HG03025 (cell line): ENCODE measurements at regions not wholly inside any gene's neighbourhood (a gene's known extent, or its start where the extent isn't known, plus 50 kb on each side); places are given as distances from the start of the nearest gene placed in this dataset.

Experiments
- ATAC-seq: cut with Tn5 transposase; IDR thresholded peaks from one replicate; pipeline ENCODE4 v1.9.1; 2021; ENCODE audit warnings: mild to moderate bottlenecking, moderate library complexity; ENCODE audit not compliant: unreplicated experiment, low FRiP score

DNA sequence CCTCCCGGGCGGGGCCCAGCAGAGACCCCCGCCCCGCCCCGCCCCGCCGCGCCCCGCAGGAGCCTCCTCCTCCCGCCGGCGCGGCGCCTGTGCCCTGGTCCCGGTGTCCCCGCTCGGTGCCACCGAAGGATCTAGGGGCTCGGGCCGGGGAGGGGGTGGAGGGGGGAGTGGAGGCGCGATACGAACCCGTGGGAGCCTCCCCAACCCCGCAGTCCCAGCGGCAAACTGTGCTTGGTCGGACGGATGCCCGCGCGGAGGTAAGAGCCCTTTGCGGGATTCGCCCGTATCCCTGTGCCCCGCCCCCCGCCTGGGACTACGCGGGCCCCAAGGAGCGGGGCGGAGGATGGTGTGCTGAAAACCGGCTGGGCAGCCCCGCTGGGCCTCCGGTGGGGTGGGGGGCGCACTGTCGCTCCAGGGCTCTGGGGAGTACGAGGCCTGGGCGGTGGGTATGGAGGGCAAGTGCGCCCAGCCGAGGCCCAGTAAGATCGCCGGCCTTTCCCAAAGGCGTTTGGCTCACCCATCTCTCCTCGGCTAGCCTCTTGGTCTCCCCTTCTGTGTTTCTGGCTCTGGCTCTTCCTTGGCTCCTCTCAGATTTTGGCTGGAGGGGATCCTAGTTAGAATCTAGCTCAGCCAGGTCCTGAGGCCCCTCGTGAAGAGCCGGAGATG lies 65.6 kb upstream of the POLG start:
- ATAC-seq: no peak

DNA sequence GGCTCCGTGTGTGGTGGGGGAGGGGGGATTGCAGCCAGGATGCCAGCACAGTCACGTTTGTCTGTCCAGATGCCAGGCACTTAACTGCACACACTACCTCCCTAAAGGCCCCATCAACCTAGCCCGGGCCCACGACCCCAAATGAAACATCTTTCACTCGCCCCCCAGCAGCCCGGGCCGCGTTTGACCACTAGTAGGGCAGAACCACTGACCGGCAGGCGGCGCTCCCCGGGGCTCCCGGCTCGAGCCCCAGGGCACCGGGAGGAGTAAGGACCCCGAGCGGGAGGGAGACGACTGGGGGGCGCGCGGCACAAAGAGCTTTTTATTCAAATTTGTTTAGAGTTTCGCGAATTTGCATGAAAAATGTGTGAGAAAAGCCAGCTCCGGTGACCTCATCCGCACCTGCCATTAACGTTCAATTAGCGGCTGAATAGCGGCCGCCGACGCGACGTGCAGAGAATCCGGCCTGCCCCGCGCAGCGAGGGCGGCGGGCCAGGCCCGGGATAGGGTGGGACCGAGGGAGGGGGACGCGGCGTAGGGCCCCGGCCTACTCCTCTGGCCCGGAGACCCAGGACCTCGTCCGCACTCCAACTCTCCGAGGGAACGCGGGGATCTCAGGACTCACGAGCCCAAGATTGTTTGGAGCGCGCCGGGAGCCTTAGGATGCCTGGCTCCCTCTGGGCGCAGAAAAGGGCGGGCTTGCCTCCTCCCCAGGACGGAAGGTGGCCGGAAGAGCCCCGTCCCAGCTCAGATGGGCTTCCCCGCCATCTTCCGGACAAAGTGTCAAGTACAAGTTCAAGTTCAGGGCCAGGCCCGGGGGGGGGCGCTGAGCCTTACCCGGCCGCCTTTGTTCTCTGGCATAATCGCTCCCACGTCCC lies 64.9 kb upstream of the POLG start:
- no peak for ATAC-seq

DNA sequence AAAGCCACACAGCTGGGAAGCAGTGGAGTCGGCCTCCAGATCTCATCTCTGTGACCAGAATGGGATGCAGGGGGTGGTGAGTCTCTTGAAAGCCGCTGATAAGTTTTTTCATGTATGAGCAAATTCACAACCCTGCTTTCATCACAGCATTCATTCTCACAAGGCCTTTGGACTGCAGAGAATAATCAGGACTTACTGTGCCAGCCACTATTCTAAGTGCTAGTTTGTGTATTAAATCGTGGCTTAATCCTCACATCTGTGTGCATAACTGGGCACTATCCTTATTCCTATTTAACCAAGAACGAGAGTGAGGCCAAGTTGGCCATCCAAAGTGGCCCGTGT lies 64.2 kb upstream of the POLG start:
- ATAC-seq: no peak

DNA sequence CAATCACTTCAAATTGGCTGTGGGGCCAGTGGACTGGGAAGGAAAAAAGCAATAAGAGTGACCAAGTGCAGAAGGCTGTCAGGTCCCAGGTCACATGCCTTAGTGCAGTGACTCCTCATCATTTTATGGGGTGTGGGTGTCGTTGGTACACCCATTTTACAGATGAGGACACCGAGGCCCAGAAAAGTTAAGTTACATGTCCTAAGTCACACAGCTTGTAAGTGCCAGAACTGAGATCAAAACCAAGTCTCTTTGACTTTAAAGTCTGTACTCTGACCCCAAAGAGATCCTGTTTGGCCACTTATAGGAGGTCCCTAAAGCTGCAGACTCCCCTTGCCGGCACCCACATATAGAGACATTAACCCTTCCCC lies 63.0 kb upstream of the POLG start:
- ATAC-seq: no peak

DNA sequence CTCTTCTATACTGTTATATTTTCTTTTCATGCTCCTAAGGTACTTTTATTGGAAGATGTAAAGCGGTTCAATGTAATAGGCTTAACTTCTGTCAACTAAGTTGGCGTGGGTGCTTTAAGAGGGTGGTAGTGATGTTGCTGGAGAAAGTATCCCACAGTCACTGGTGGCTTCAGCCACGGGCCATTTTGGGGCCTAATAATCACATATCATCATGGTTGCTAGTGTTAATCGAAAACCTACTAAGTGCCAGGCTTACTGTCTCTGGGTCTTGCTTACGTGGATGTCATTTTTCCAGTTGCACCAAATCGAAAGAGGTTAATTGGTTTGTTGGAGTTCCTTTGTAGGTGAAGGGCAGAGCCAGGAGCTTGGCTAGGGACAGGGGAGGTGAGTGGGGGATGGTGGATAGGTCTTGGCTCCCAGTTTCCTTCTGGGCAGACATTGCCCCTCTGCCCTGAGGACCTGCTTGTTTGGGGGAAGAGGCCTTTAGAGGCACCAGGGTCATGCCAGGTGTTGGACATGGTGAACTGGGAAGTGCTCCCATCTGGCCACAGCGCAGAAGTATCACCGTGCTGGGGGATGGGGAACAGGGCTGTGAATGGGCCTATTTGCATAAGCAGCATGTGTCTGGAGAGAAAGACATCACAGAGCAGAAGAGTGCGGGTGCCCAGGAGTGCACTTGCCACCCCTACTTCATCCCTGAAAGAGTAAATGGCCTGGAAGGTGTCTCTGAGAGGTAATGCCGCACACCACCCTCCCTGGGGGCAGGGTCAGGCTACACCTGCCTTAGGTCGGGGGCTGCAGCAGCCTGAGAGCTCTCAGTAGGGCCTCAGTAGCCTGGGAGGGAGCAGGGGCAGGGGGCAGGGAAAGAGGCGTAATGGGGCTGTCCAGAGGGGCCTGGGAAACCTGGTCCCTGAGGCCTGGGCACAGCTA lies 62.4 kb upstream of the POLG start:
- ATAC-seq: no peak

DNA sequence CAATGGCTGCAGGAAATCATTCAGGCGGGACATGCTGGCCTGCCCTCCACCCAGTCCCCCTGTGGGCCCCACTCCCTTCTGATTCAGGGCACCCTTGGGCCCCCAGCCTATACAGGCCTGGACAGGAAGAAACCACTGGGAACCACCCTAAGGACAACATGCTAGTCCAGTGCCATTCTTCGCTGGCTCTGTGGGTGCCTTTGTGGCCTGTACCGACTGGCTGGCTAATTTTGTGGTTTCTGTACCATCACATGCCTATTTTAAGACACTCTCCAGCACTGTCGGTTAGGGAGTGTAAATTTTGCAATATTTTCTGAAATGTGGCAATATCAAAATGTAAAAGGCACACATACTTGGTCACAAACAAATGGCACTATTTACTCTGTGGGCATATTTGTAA lies 61.4 kb upstream of the POLG start:
- ATAC-seq: no peak

DNA sequence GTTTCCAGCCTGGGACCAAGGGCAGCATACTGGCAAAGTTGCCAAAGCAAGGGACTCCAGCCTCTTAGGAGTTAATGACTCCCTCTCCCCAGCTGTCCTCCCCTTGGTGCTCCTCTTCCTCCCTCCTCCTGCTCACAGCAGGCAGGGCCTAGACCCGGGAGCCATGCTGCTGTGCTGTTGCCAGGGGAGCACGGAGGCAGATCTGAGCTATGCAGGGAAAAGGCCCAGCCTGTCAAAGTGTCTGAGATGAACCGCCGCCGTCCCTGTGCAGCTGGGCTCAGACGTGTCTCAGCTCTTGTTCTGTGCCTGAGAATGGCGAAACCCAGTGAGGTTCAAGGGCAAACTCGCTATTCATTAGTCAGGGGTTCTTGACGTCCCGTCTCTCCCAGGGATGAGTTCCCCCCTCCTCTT lies 60.8 kb upstream of the POLG start:
- ATAC-seq: no peak

DNA sequence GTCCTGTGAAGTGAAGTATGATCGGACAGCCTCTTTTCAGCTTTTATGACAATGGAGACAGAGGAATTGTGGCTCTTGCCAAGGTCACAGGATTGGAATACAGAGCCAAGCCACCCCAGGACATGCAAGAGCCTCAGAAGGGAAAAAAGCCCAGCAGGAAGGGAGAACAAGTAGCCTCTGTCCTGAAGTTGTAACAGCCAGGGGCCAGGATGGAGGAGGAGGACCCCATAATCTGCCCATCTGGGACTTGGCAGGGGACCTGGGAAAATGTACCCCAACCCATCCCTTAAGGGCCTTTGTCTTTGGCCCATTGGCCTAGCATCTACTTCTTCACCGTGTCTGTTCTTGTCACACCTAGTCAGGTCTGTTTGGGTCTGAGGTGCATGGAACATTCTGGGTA lies 60.4 kb upstream of the POLG start:
- ATAC-seq: no peak

DNA sequence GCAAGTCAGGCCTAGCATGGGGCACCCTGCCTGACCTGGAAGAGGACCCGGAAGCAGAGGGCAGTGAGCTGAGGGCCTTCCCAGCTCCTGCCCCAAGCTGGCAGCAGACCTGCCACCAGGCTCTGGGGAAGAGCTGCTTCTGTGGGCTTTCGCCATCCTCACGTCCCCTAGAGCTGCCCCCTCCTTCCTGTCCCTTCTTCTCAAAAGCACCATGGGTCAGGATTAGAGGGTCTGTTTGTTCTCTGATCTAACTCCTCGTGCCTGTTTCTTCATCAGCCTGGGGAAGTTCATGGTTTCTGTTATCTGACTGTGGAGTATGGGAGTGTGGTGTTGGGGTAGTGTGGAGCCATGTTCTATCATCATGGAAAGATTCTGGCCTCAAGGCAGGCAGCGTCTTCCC lies 58.4 kb upstream of the POLG start:
- ATAC-seq: no peak

DNA sequence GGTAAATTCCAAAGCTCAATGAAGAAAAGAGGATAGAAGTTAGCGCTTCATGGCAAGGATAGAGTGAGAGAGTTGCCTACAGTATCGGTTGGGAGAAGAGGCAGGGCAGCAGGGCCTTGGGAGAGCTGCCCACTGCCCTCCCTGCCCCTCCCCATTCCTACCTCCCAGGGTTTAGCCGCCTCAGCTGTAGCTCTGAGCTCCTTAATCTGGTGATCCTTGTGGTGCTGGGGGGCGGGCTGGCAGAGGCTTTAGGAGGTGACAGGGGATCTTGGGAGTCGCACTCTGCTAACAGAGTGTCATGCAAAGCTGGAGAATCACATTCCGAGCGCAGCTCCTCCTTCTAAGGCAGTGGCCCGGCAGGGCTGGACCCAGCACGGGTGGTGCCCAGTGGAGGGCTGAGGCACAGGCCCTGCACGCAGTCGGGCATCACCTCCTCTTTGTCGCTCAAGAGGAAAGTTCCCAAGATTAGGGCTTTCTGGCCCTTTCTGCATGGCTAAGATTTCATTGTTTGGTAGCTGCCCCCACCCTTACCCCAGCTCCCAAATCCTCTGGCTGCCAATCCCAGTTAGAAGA lies 57.1 kb upstream of the POLG start:
- ATAC-seq: no peak

DNA sequence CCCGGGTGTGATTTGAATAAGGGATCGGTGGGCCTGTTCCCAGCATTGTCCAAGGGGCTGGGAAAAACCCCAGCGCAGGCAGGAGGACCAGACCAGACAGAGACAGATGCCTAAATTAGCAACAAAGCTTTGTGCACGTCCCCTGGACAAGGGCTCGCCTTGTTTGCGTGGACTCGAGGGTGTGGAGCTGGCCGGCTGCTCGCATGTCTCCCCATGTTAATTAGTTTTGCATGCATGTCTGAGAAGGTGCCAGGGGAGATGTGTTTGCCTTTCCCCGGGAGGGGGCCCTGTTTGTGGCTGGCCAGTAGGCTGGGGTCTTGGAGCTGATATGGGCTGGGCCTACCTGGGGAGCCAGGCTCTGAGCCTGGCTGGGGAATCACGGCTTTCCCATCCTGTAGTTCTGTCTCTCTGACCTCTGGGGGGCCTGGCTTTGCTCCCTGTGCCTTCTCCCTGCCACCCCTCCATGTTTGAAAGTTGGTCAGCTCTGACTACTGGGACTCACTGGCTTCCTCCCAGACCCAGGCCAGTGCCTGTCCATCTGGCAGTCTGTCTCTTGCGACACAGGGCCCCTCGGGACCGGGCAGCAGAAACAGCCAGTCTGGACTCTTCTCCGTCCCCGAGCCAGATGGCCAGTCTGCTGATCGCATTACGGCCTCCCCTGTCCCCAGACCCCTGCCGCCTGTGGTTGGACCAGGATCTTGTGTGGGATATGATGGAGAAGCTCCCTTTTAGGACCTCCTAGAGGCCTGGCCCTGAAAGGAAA lies 55.4 kb upstream of the POLG start:
- ATAC-seq: no peak

DNA sequence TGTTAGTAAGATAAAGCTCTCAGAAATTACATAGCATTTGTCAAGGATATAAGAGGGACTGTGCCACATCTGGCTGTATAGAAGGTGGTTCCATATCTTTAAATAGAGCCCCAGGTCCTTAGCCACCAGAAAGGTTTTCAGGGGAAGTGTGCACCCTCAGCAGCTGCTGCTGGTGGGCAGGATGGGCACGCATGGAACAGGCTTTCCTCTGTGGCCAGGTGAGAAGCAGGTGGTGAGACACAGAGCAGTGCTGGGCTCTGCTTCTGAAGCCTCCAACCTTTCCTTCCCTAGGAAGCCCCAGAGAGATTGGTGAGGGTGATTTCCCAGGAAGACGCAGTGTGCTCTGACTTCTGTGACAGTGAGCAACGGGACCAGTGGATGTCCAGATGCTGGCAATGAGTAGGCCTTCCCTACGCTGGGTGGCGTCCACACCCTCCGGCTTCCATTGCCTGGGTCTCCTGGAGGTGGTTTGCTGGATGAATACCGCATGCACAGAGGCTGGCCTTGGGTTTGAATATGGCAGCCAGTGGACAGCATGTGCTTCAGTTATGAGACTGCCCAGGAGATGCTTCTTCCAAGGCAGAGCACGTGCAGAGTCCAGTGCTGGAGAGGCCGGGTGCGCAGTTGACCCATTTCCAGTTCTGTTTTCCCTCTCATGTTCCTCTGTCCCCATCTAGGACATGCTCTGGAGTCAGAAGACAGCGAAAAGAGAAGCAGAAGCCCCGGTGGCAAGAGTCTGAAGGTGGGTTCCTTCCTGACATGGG lies 52.7 kb upstream of the POLG start:
- no peak for ATAC-seq

DNA sequence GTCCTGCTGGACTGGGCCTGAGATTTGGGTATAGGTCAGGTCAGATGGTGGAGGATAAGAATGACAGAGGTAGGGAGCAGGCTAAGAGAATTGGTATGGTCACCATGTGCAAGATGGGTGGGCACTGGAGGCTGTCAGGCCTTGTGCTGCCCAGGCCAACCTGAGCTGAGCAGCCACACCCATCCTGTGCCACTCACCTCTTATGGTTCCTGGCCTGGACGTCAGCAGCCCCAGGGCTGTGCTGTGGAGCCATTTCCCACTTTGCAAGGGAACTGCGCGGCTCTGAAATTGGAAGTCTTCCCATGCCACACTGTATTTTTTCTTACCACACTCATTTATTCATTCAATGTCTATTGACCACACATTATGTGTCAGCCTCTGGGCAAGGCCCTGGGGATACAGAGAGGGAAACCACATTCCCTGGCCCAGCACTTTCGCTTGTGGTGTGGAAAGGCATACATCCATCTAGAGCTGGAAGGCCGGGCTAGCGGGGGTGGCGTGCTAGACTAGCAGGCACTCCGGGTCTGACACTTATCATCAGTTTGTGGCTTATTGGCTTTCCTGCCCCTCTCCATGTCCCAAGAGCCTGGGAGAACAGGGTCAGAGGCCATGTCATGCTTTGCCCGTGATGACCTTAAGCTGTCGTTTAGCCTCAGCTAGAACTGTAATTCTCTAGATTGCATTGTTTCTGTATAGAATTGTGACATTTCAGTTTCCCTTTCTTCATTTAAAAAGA lies 51.1 kb upstream of the POLG start:
- no peak for ATAC-seq
